DOHH2 (cell line): ENCODE measurements at regions not wholly inside any gene's neighbourhood (a gene's known extent, or its start where the extent isn't known, plus 50 kb on each side); places are given as distances from the start of the nearest gene placed in this dataset.
"Not testable (repeated sequence)": the region's sequence is repeated elsewhere in the genome, so short reads cannot be mapped to it uniquely, and the experiment has no call there.

Experiments
- CTCF ChIP-seq: fragments of 200-600 bp; sonication (generic); IDR thresholded peaks from one replicate; pipeline ENCODE4 v1.5.1; 2014; ENCODE audit warnings: antibody characterized with exemption, mild to moderate bottlenecking, low read depth, low read length; ENCODE audit not compliant: poor library complexity, severe bottlenecking
- EZH2phosphoT487 ChIP-seq: fragments of 200-600 bp; sonication (generic); IDR thresholded peaks from 2 replicates; pipeline ENCODE4 v1.6.1; 2017; ENCODE audit warnings: borderline replicate concordance, mild to moderate bottlenecking, antibody characterized with exemption, low read length, moderate library complexity, mixed read lengths

- not testable (repeated sequence) for TF ChIP-seq CTCF, EZH2phosphoT487
These were observed 1047.0 kb upstream of the EDIL3 start for GRCh38 chr5:85431726-85432125.
